CD8-positive, alpha-beta memory T cell (primary cell): ENCODE measurements at regions not wholly inside any gene's neighbourhood (a gene's known extent, or its start where the extent isn't known, plus 50 kb on each side); places are given as distances from the start of the nearest gene placed in this dataset.

Source experiments
- CTCF ChIA-PET: fragments of 350-600 bp; sonication (Branson Sonifier 250); formaldehyde crosslinking; loops from one replicate; lab custom pipeline; 2021; ENCODE audit warnings: antibody characterized with exemption; lab: Charles Lee
- POLR2A ChIA-PET: fragments of 350-600 bp; sonication (Branson Sonifier 250); formaldehyde crosslinking; loops from one replicate; lab custom pipeline; 2021; ENCODE audit warnings: antibody characterized with exemption; lab: Charles Lee
- DNase-seq, 5 donors: peaks; one replicate each; pipeline versions ENCODE4 v3.0.0 to v3.0.0-alpha.2; 2020 to 2022; ENCODE audit warnings: mixed read lengths in 1 of 5
- H3K27ac ChIP-seq: one replicate; pipeline ENCODE4 v1.7.0; 2013; ENCODE audit warnings: low read depth, mild to moderate bottlenecking, low read length, moderate library complexity
- H3K27me3 ChIP-seq: 2 replicates; pipeline ENCODE4 v1.7.0; 2013; ENCODE audit warnings: low read length, mild to moderate bottlenecking; ENCODE audit not compliant: insufficient read depth, poor library complexity, severe bottlenecking
- H3K36me3 ChIP-seq: 2 replicates; pipeline ENCODE4 v1.7.0; 2013; ENCODE audit warnings: mild to moderate bottlenecking, low read length, moderate library complexity; ENCODE audit not compliant: insufficient read depth
- H3K4me1 ChIP-seq: 2 replicates; pipeline ENCODE4 v1.7.0; 2013; ENCODE audit warnings: mild to moderate bottlenecking, low read length, moderate library complexity; ENCODE audit not compliant: insufficient read depth
- H3K4me3 ChIP-seq: 2 replicates; pipeline ENCODE4 v1.7.0; 2013; ENCODE audit warnings: mild to moderate bottlenecking, low read length
- H3K9me3 ChIP-seq: 2 replicates; pipeline ENCODE4 v1.7.0; 2013; ENCODE audit warnings: mild to moderate bottlenecking, low read length
- H3K27ac Mint-ChIP-seq, 8 donors: one replicate each; pipeline ENCODE4 v1.8.0; 2020 to 2021; ENCODE audit warnings: mixed read lengths in 8 of 8, mild to moderate bottlenecking in 6 of 8, inconsistent platforms in 3 of 8, moderate library complexity in 3 of 8
- H3K27me3 Mint-ChIP-seq, 2 donors: one replicate each; pipeline ENCODE4 v1.8.0; 2020 to 2021; ENCODE audit warnings: mixed read lengths in 2 of 2, mild to moderate bottlenecking in 1 of 2, moderate library complexity in 1 of 2
- H3K36me3 Mint-ChIP-seq, 3 donors: one replicate each; pipeline ENCODE4 v1.8.0; 2020 to 2021; ENCODE audit warnings: mixed read lengths in 3 of 3, inconsistent platforms in 1 of 3, mild to moderate bottlenecking in 1 of 3
- H3K4me1 Mint-ChIP-seq, 3 donors: one replicate each; pipeline ENCODE4 v1.8.0; 2020 to 2021; ENCODE audit warnings: mixed read lengths in 3 of 3, inconsistent platforms in 1 of 3, mild to moderate bottlenecking in 1 of 3
- H3K4me3 Mint-ChIP-seq, 7 donors: one replicate each; pipeline ENCODE4 v1.8.0; 2020 to 2021; ENCODE audit warnings: mixed read lengths in 7 of 7, mild to moderate bottlenecking in 6 of 7, moderate library complexity in 4 of 7, inconsistent platforms in 2 of 7
- H3K9me3 Mint-ChIP-seq, 5 donors: one replicate each; pipeline ENCODE4 v1.8.0; 2020 to 2022; ENCODE audit warnings: mixed read lengths in 5 of 5, mild to moderate bottlenecking in 3 of 5, moderate library complexity in 2 of 5, inconsistent platforms in 1 of 5

DNA sequence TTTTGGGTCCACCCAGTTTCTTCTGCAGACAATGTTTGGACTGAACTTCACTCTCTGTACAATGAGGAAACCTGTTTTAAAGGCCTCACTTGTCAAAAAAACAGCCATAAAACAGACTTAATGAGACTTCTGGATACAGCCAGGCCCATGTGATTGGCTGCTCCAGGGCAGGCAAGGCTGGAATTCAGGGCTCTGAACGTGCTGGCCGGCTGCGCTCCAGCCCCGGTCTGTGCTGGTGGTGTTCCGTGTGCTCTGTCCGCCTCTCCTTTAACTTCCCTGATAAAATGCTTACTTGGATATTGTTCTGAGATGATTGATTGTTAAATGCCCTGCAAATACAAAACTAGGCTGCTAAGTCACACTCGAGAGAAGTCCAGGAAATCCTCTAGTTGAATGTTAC lies 131.2 kb upstream of the KLF4 start:
- no peak overlapping the region for H3K4me3 ChIP-seq
- Mint-ChIP-seq H3K4me3 (no peak overlapping the region), H3K4me1 (no peaks in the 10 kb centered on the region), H3K27me3 (no peaks in the 10 kb centered on the region), H3K9me3 (no peaks in the 10 kb centered on the region), H3K36me3 (no peaks in the 10 kb centered on the region), H3K27ac (no peak overlapping the region)
- no peaks in the 10 kb centered on the region for H3K9me3 ChIP-seq
- no peaks in the 10 kb centered on the region for H3K4me1 ChIP-seq
- no peak overlapping the region for H3K27ac ChIP-seq
- DNase-seq = no peak
- H3K36me3 ChIP-seq = no peaks in the 10 kb centered on the region
- CTCF ChIA-PET = no interaction called here
- H3K27me3 ChIP-seq = no peaks in the 10 kb centered on the region
- POLR2A ChIA-PET = no interaction called here

DNA sequence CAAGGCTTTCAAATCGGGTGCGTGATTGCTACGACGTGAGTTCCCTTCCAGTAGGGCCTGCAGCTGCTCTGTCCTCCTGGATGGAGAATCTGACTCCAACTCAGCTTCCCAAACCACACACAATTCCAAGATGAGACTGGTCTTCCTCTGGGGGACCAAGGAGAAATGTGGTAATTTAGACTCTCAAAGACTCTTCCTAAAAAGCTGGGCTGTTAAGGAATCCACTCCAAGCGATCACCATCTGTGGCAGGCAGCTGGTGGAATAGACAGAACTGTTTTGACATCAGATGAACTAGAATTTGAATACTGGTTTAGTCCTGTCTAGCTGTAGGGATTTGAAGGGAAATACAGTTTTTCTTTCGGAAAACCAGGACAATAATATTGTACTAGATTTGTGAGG lies 130.7 kb upstream of the KLF4 start:
- H3K27me3 Mint-ChIP-seq = no peaks in the 10 kb centered on the region
- no peaks in the 10 kb centered on the region for H3K27me3 ChIP-seq
- H3K36me3 ChIP-seq = no peaks in the 10 kb centered on the region
- no peak overlapping the region for H3K27ac Mint-ChIP-seq
- no peaks in the 10 kb centered on the region for H3K9me3 ChIP-seq
- H3K27ac ChIP-seq = no peak overlapping the region
- H3K4me3 ChIP-seq = no peak overlapping the region
- H3K4me1 Mint-ChIP-seq = no peaks in the 10 kb centered on the region
- ChIA-PET CTCF (no interaction called here), POLR2A (no interaction called here)
- no peaks in the 10 kb centered on the region for H3K36me3 Mint-ChIP-seq
- H3K9me3 Mint-ChIP-seq = no peaks in the 10 kb centered on the region
- H3K4me3 Mint-ChIP-seq = no peak overlapping the region
- no peak for DNase-seq
- H3K4me1 ChIP-seq = no peaks in the 10 kb centered on the region

DNA sequence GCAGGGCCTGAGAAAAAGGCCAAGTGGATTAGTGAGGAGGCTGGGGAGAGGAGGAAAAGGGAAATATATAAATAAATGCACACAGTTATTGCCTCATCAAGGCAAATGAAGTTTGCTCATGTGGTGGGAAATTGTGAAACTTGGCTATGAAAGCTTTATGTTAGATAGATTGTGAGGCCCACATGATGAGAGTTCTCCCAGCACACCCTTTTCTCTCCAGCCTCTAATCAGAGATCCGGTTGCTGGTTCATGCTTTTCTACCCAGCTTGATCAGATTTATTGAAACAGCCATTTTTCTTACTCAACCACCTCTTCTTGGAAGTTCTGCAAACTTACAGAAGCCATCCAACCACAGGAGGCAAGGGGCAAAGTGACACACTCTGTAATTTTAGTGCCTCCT lies 125.8 kb upstream of the KLF4 start:
- POLR2A ChIA-PET = no interaction called here
- H3K36me3 Mint-ChIP-seq = no peaks in the 10 kb centered on the region
- H3K4me3 Mint-ChIP-seq = no peak overlapping the region
- H3K4me3 ChIP-seq = no peak overlapping the region
- H3K36me3 ChIP-seq = no peaks in the 10 kb centered on the region
- DNase-seq = no peak
- H3K4me1 Mint-ChIP-seq = no peaks in the 10 kb centered on the region
- no peaks in the 10 kb centered on the region for H3K27me3 ChIP-seq
- CTCF ChIA-PET = no interaction called here
- H3K9me3 ChIP-seq = no peaks in the 10 kb centered on the region
- H3K27ac Mint-ChIP-seq = no peak overlapping the region
- no peak overlapping the region for H3K27ac ChIP-seq
- H3K9me3 Mint-ChIP-seq = peaks cover 0 to 3% (median 0%) of the 10 kb centered on the region in 5 donors
- no peaks in the 10 kb centered on the region for H3K4me1 ChIP-seq
- peaks cover 0 to 1% of the 10 kb centered on the region in 2 donors for H3K27me3 Mint-ChIP-seq

DNA sequence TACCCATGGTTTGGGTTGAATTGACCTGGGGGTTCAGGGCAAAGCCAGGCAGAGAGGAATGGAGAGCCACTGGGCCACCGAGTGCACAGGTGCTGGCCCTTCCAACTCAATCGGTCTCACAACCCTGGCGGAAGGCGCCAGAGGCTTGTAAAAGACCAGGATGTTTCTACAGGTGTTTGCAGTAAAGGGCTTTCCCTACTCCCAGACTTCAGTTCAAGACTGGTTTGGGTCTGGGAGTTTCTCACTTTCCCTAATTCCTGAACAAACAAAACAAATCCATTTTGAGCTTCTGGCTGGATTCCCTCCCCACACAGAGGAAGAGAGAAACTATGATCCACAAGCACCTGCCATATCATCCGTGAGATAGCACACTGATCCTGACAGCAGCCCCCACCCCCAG lies 125.2 kb upstream of the KLF4 start:
- DNase-seq = no peak
- H3K36me3 ChIP-seq = no peaks in the 10 kb centered on the region
- ChIA-PET POLR2A (no interaction called here), CTCF (no interaction called here)
- H3K36me3 Mint-ChIP-seq = no peaks in the 10 kb centered on the region
- no peaks in the 10 kb centered on the region for H3K27me3 ChIP-seq
- no peaks in the 10 kb centered on the region for H3K9me3 ChIP-seq
- H3K4me1 Mint-ChIP-seq = no peaks in the 10 kb centered on the region
- H3K9me3 Mint-ChIP-seq = peaks cover 0 to 4% (median 0%) of the 10 kb centered on the region in 5 donors
- H3K4me3 Mint-ChIP-seq = no peak overlapping the region
- no peak overlapping the region for H3K4me3 ChIP-seq
- H3K27me3 Mint-ChIP-seq = peaks cover 0 to 1% of the 10 kb centered on the region in 2 donors
- H3K27ac Mint-ChIP-seq = no peak overlapping the region
- H3K4me1 ChIP-seq = no peaks in the 10 kb centered on the region
- H3K27ac ChIP-seq = no peak overlapping the region

DNA sequence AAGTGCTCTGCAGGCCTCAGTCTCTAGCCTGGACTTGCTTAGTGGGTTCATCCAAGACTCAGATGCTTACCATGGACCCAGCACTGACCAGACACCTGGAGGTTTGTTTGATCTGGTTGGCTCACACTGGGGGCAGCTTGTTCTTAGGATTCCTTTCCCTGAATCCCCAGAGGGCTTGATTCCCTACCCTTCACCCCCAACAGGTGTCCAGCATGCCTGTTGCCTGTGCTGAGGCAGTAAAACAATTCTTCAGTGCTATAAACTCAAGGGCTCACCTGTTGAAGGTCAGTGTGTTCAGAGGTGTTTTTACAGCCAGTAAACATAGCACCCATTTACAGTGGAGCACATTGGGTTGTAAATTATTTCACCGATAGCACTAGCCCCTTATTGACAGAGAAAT lies 123.8 kb upstream of the KLF4 start:
- Histone ChIP-seq H3K27ac (no peak overlapping the region), H3K4me3 (no peak overlapping the region), H3K36me3 (no peaks in the 10 kb centered on the region), H3K9me3 (no peaks in the 10 kb centered on the region), H3K4me1 (no peaks in the 10 kb centered on the region), H3K27me3 (no peaks in the 10 kb centered on the region)
- peaks cover 0 to 5% (median 0%) of the 10 kb centered on the region in 5 donors for H3K9me3 Mint-ChIP-seq
- CTCF ChIA-PET = no interaction called here
- POLR2A ChIA-PET = no interaction called here
- H3K27ac Mint-ChIP-seq = no peak overlapping the region
- H3K36me3 Mint-ChIP-seq = no peaks in the 10 kb centered on the region
- DNase-seq = no peak
- H3K4me3 Mint-ChIP-seq = no peak overlapping the region
- peaks cover 0 to 1% of the 10 kb centered on the region in 2 donors for H3K27me3 Mint-ChIP-seq
- no peaks in the 10 kb centered on the region for H3K4me1 Mint-ChIP-seq

- Mint-ChIP-seq H3K4me3 (no peak overlapping the region), H3K4me1 (no peaks in the 10 kb centered on the region), H3K27ac (no peak overlapping the region), H3K9me3 (peaks cover 0 to 6% (median 0%) of the 10 kb centered on the region in 5 donors), H3K27me3 (peaks cover 0 to 1% of the 10 kb centered on the region in 2 donors), H3K36me3 (no peaks in the 10 kb centered on the region)
- Histone ChIP-seq H3K27ac (no peak overlapping the region), H3K4me3 (no peak overlapping the region), H3K27me3 (no peaks in the 10 kb centered on the region), H3K4me1 (no peaks in the 10 kb centered on the region), H3K9me3 (no peaks in the 10 kb centered on the region), H3K36me3 (no peaks in the 10 kb centered on the region)
- CTCF ChIA-PET = no interaction called here
- POLR2A ChIA-PET = no interaction called here
- DNase-seq = no peak
Measured at GRCh38 chr9:107612136-107612535, 122.6 kb upstream of the KLF4 start.

GRCh38 chr9:107609547-107609946 lies 120.0 kb upstream of the KLF4 start:
- H3K27me3 Mint-ChIP-seq = peaks cover 0 to 1% of the 10 kb centered on the region in 2 donors

DNA sequence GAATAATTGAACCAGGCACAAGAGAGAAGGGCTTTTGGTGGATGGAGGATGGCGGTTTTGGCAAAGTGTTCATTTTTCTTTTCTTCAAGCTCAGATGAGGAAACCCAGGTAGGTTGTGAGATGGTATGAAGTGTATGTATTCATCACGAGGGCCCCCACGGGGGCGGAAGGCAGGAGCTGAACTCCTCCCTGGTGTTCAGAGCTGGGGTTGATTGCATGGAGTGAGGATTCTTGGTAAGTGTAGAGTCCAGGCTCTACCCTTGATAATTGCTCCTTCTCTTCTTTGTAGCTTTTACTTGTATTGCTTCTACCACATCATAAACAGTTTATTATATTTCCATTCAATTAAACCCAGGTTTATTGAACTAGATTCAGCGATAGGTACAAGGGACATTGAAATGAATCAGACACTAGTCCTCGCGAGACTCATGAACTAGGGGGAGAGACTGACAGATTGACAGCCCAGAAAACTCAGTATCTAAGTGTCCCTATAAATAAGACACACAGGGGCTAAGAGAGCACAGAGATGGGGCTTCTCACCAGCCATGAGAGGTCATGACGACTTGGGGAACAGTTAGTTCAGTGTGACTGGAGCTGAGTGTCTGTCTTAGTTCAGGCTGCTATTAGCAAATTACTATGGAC lies 116.7 kb upstream of the KLF4 start:
- peaks cover 0 to 9% (median 0%) of the 10 kb centered on the region in 5 donors for H3K9me3 Mint-ChIP-seq
- H3K27me3 ChIP-seq = no peaks in the 10 kb centered on the region
- no peaks in the 10 kb centered on the region for H3K36me3 Mint-ChIP-seq
- CTCF ChIA-PET = interaction anchor here (1.5 kb wide), 1 partner anchor 12 kb away, joined by 3 read pairs; no protein-coding TSS in a partner anchor
- H3K27ac Mint-ChIP-seq = no peak overlapping the region
- no peak for DNase-seq
- no peaks in the 10 kb centered on the region for H3K36me3 ChIP-seq
- no peak overlapping the region for H3K27ac ChIP-seq
- H3K27me3 Mint-ChIP-seq = no peaks in the 10 kb centered on the region
- H3K4me1 Mint-ChIP-seq = no peaks in the 10 kb centered on the region
- H3K9me3 ChIP-seq = no peaks in the 10 kb centered on the region
- H3K4me3 Mint-ChIP-seq = no peak overlapping the region
- POLR2A ChIA-PET = no interaction called here
- H3K4me3 ChIP-seq = no peak overlapping the region
- H3K4me1 ChIP-seq = no peaks in the 10 kb centered on the region

More at GRCh38 chr9:107609547-107609946, 120.0 kb upstream of the KLF4 start:
- CTCF ChIA-PET = no interaction called here
- Histone ChIP-seq H3K4me1 (no peaks in the 10 kb centered on the region), H3K4me3 (no peak overlapping the region), H3K36me3 (no peaks in the 10 kb centered on the region), H3K27ac (no peak overlapping the region), H3K27me3 (no peaks in the 10 kb centered on the region), H3K9me3 (no peaks in the 10 kb centered on the region)
- H3K4me3 Mint-ChIP-seq = no peak overlapping the region
- no peak for DNase-seq
- no peaks in the 10 kb centered on the region for H3K36me3 Mint-ChIP-seq
- H3K27ac Mint-ChIP-seq = no peak overlapping the region
- H3K4me1 Mint-ChIP-seq = no peaks in the 10 kb centered on the region
- POLR2A ChIA-PET = no interaction called here
- H3K9me3 Mint-ChIP-seq = peaks cover 0 to 6% (median 2%) of the 10 kb centered on the region in 5 donors
